ENCODE measurements at regions not wholly inside any gene's neighbourhood (a gene's known extent, or its start where the extent isn't known, plus 50 kb on each side); places are given as distances from the start of the nearest gene placed in this dataset.

GRCh38 chr9:135308821-135309762, 170.5 kb upstream of the PPP1R26 start:
- no peak for DNase-seq (ENCODE audit: low spot score)

DNA sequence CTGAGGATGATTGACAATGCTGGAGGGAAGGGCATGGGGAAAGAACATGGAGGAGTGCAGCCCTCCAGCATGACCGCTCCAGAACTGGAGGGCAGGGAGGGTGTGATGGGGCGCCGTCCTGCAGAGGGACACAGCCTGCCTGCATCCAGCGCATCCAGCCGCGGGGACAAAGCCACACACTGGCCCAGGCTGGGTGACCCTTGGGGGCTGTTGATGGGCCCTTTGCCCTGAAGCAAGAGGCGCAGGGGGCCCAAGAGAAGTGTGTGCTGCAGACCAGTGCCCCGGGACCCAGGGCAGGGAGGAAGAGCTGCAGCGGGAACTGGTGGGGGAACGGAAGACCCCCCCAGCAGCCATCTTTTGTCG, 169.8 kb upstream of the PPP1R26 start:
- no peak for DNase-seq (ENCODE audit: low spot score)

DNA sequence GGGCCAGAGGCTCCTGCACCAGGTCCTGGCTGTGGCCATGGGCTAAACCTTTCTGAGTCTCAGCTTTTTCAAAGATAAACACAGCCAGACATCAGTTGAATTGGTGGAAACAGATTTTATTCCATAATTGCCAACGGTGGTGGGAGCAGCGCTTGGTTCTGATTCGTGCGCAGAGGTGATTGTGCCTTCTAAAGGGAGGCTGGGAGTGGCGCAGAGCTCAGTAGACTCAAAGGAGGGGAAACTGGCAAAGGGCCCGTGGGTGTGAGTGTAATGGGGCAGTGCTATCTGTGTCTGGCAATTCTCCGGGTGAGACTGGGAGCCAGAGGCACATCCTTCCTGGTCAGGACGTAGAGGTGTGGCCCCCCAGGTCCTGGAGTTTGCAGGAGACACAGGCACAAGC, 169.4 kb upstream of the PPP1R26 start:
- no peak for DNase-seq (ENCODE audit: low spot score)

DNA sequence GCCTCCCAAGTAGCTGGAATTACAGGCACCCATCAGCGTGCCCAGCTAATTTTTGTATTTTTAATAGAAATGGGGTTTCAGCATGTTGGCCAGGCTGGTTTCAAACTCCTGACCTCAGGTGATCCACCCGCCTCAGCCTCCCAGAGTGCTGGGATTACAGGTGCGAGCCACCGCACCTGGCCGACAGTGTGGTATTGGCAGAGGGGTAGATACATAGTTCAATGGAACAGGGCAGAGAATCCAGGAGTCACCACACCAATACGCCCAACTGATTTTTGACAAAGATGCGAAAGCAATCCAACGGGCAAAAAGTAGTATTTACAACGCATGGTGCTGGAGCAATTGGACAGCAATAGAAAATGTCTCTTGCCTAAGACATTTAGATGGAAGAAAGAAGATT, 164.0 kb upstream of the PPP1R26 start:
- DNase-seq (ENCODE audit: low spot score) = no peak

DNA sequence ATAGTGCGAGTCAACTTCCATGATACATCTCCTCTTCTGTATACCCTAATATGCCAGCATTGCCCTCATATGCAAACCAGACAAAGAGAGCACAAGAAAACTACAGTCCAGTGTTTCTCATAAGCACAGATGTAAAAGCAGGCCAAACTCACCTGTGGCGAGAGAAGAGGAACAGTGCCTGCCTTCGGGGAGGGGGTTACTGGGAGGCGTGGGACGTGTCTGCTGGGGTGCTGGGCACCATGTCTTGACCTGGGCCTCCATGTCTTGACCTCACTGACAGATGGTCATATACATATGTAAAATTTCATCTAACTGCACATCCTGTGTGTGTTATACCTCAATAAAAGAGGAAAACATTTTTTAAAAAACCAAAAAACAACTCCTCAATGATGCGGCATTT, 159.3 kb upstream of the PPP1R26 start:
- DNase-seq (ENCODE audit: low spot score) = no peak

GRCh38 chr9:135320943-135321342, 158.6 kb upstream of the PPP1R26 start:
- DNase-seq (ENCODE audit: low spot score) = no peak

- DNase-seq (ENCODE audit: low spot score) = no peak
These were observed 158.0 kb upstream of the PPP1R26 start for GRCh38 chr9:135321580-135321979.

- no peak for DNase-seq (ENCODE audit: low spot score)
These were observed 155.3 kb upstream of the PPP1R26 start for GRCh38 chr9:135324329-135324728.

DNA sequence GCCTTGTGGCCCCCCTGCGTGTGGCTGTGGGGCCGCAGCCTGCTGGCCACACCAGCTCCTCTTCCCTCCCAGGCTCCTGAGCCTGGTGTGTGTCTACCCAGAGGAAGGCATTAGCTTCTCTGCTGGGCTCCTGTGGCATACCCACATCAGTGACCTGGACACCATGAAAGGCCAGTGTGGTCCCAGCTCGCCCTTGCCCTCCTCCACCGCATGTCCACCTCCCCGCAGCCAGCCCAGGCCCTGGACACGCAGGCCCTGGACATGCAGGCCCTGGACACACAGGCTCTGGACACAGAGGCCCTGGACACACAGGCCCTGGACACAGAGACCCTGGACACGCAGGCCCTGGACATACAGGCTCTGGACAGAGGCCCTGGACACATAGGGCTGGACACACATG, 153.4 kb upstream of the PPP1R26 start:
- no peak for DNase-seq (ENCODE audit: low spot score)

DNA sequence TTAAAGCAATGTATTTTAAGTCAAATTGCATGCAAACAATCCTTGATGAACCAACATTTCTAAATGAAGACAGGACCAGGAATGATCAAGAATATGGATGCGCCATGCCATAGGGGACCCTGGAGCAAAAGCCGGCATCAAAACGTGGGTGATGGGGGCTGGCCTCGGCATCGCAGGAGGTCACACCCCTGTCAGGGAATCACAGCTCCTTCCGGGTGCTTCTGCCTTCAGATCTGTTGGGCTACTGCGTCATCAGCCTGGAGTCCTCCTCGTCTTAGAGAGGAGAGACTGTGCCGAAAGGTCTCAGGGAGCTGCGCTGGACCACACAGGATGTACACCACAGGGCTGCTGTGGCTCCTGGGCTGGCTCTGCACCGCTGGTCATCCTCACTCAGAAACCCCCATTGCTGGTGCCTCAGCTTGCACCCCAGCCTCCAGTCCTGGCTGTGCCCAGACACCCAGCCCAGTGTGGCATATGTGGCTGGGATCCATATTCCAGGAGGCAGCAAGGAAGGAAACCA, 152.9 kb upstream of the PPP1R26 start:
- no peak for DNase-seq (ENCODE audit: low spot score)

DNA sequence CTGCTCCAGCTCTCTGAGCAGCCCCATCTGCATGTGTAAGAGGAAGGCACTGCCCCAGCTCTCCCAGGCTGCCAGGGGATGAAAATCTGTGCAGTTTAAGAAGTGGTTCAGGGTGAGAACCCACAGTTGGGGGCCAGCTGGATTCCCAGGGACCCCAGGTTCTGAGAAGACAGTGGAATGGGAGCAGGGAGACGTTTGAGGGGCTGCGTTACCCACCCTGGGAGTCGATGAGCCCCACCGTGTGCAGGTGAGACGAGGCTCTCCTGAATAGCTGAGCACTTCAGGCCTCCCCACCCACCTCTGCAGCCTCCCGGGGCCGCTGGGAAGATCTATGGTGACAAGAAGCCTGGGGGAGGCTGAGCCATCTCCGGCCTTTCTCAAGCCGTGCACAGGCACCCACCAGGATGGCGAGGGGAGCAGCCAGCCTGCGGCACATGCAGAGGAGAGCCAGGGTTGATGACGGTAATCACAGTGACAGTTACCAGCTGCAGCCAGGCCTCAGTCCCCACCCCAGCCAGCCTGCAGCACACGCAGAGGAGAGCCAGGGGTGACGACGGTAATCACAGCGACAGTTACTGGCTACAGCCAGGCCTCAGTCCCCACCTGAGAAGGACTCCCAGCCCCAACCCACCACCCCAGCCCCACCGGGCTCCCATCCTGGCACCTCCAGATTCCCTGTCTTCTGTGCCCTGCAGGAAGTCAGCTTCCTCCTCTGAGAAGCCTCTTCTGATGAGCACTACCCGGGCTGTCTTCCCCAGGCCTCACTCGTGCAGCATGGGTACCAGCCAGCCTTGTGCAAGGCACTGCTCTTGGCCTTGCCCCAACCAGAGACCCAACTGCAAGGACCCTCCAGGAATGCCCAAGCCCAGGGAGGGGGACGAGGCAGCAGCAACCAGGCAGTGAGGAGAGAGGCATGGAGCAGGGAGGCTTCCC, 150.8 kb upstream of the PPP1R26 start:
- DNase-seq (ENCODE audit: low spot score) = peak; percentile 22

DNA sequence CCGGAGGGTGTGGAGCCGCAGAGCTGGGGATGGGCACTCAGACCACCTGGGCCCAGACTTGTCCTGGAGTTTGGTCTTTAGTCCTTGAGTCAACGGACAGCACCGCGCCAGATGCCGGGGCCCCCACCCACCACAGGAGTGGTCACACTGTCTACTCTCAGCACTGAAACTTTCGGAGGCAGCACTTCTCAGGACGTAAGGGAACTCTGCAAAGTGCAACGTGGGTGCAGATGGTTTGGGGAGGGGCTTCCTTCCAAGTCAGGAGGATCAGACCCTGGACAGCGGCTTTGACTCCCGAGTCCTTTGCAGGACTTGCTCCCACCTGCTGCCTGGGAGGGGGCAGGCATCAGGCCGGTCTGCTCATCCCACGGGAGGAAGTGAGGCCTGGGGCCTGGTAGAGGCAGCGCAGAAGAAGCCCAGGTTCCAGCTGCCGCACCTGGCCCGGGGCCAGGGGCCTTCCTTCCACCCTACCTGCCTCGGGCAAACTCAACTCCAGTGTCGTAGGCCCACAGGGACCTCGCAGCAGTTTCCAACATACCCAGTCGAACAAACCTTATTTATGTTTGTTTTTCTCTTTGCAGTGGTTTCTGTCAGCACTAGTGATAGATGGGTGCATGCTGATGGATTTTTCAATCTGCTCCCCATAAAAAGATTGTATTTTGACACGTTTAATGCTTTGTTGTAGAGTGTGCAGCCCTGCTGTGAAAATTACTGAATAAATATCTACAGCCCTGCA, 149.8 kb upstream of the PPP1R26 start:
- no peak for DNase-seq (ENCODE audit: low spot score)

DNA sequence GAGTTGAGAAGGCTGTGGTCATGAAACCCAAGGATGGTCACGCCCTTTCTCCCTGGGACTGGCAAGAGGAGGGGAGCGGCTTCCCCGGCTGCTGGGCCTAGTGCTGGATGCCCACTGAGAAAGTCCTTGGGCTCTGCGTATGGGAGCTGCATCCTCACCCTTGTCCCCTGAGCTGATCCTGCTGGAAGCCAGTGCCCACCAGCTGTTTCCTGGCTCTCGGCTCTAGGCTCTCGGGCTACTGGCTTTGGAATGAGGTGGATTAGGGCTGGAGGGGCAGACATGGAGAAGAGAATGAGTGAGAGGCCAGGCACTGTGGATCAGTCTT, 149.3 kb upstream of the PPP1R26 start:
- DNase-seq (ENCODE audit: low spot score) = no peak

DNA sequence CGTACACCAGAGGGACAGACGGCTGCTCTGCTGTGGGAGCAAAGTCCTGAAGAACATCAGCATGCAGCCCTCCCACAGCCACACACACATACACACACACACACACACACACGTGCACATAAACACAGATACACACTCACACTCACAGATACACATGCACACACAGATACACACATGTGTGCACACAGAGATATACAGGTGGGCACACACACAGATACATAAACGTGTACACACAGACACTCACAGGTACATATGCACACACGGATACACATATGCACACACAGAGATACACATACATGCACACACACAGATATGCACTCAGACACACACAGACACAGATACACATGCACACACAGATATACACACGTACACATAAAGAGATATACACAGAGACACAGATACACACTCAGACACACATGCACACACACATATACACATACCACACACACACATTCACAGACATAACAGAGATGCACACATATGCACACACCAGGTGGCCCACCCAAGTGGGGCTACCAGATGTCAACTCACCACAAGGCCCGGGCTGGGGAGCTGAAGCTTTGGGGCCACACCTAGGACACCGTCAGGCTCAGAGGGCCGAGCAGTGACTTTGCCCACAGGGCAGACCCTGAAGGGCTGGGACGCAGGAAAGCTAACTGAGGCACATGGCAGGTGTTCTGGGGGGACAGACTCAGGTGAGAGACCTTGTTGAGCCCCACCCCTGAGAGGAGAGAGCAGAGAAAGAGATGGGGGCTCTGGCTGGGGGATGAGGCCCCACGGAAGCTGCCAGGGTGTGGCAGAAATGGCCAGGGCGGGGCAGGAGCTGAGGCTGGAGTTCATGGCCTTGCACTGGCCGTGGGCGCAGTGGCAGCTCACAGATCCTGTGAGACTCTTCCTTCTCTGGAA, 148.6 kb upstream of the PPP1R26 start:
- DNase-seq (ENCODE audit: low spot score) = no peak

- DNase-seq (ENCODE audit: low spot score) = no peak
These were observed 147.1 kb upstream of the PPP1R26 start for GRCh38 chr9:135332516-135332915.

DNA sequence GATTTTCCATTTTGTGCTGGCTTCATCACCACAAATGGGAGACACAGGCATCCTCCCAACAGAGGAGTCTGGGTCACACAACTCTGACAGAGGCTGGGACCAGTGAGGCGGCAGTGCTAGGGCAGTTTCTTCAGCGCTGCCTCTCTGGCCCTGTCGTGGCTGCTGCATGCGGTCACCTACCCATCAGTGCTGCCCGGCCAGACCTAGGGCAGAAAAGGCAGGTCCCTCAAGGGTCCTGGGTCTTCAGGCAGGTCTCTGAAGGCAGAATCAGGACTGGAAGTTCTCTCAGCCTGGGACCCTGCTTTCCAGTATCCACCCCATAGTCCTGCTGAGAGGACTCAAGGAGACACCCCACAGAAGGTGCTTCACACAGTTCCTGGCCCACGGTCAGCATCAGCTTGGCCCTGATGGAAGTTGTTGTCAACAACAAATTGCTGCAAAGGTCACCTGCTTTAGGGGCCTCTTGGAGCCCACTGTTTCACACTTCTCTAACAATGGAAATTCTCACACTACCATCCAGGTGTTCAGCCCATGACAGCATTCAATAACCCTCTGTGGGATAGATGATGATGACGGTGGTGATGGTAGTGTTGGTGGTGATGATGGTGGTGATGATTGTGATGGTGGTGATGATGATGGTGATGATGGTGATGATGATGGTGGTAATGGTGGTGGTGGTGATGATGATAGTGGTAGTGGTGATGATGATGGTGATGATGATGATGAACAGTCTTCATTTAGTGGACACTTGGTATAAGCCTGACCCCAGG, 146.4 kb upstream of the PPP1R26 start:
- no peak for DNase-seq (ENCODE audit: low spot score)

GRCh38 chr9:135334953-135335460, 144.6 kb upstream of the PPP1R26 start:
- no peak for DNase-seq (ENCODE audit: low spot score)

DNA sequence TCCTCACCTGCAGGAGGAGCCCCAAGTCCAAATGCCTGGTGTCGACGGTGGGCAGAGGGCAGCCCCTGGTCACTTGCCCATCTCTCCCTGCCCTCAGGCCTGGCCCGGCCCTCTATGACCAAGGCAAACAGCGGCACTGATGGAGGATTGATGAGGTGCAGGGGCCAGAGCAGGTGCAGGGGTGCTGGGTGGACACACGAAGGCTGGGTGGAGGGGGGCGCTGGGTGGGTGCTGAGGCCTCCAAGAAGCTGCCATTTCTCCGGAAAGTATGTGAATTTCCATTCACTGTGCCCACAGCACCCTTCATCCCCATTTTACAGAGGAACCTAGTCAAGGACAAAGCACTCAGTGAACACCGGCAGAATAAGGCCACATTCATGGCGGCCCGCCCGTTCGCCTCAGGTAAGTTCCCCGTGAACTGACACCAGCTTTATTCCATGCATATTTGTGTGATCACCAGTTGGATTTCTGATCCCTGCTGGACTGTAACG, 143.8 kb upstream of the PPP1R26 start:
- DNase-seq (ENCODE audit: low spot score) = no peak

DNA sequence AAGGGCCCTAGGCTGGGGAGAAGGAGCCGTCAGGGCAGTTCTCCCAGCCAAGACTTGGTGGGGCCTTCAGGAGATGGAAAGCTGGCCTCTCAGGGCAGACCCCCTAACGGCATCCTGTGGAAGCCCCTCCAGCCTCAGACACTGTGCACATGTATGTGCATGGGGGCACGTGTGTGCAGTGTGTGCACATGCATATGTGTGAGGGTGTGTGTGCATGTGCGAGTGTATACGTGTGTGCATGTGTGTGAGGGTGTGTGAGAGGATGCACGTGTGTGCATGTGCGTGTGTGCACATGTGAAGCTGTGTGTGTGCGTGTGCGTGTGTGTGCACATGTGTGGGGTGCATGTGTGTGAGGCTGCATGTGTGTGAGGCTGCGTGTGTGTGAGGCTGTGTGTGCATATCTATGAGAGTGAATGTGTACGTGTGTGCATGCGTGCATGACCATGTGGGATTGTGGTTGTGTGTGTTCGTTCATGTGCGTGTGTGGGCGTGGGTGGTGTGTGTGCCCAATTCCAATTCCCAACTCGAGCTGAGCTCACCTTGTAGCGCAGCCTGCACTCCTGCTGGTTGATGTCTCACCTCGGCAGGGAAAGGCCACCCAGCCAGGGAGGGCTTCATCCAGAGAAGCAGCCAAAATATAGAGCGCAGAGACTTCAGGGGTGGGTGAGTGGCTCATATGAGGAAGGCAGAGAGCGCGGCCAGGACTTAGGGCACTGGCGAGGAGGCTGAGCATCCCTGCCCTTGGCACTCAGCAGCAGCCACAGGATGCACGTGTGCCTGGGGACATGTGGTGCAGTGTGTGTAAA, 142.7 kb upstream of the PPP1R26 start:
- no peak for DNase-seq (ENCODE audit: low spot score)

Data from SK-N-DZ (cell line).